Activated CD4-positive, alpha-beta T cell treated with anti-CD3 and anti-CD28 coated beads for 48 hours (primary cell): ENCODE measurements at regions not wholly inside any gene's neighbourhood (a gene's known extent, or its start where the extent isn't known, plus 50 kb on each side); places are given as distances from the start of the nearest gene placed in this dataset.
A peak's percentile ranks its signal among the peaks of the same experiment; 100 is the strongest.
"Not testable (repeated sequence)": the region's sequence is repeated elsewhere in the genome, so short reads cannot be mapped to it uniquely, and the experiment has no call there.

ENCODE experiments used
- DNase-seq: peaks from one replicate; pipeline ENCODE4 v3.0.0-alpha.2; 2020

DNA sequence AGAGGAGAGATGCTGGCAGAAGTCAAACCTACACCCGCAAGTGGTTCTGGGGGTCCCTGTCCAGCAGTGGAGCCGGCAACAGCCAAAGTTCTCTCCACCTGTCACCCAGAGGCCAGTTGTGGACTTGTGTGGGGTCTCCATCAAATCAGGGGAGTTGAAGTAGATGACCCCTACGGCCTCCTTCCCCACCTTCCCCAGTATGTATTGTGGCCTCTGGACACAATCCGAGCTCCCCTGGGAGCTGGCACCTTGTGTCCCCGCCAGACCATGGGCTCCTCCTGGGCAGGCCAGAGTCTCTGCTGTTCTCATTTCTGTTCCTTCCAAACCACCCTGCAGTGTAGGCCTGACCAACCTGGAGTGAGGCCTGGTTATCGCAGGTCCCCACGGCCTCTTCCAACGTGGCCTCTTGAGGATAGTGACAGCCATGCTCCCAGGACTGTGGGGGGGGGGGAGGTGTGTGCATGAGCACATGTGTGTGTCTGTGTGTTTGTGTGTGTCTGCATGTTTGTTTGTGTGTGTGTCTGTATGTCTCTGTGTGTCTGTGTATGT lies 246.4 kb downstream of the MATN1 start:
- DNase-seq, result no peak

GRCh38 chr1:30476476-30476875 lies 246.9 kb downstream of the MATN1 start:
- no peak for DNase-seq

GRCh38 chr1:30475966-30476365 lies 247.4 kb downstream of the MATN1 start:
- DNase-seq, result no peak

GRCh38 chr1:30475201-30475600 lies 248.2 kb downstream of the MATN1 start:
- DNase-seq, result no peak

- no peak for DNase-seq
Measured at GRCh38 chr1:30474818-30475200, 248.6 kb downstream of the MATN1 start.

- DNase-seq, result no peak
Measured at GRCh38 chr1:30473922-30474817, 249.2 kb downstream of the MATN1 start.

DNA sequence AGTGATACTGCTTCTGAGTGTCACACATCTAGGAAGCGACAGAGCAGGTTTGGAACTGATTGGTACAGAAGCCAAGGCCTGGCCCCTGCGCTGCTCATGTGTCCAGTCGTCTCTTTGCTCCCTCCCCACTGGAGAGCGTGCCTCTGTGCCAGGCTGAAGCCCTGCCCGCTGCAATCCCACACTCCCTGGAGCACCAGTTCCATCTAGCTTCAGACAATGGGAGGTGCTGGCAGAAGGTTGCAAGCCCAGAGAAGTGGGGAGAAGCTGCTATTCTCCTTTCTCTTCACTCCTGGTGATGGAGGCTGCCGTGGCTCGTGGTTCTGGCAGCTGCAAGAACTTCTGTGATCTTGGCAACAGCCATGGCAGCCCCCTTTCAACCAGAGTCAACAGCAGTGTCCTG lies 250.9 kb downstream of the MATN1 start:
- no peak for DNase-seq

DNA sequence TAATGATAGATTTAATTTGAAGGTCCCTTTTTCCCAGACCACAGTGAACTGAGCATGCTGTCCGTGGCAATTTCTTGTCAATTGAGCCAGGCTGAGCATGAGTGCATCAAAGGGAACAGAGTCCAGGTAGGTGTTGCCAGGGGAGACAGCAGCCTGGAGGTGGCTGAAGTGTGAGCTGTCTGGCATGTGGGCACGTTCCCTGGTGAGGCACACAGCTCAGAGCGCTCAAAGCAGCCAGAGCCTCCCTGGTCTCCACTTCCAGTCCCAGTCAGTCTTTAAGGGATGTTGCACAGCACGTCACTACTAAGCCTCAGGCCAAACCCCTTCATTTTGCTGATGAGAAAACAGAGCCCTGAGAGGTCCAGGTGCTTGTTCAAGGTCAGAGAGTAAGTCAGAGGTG lies 251.4 kb downstream of the MATN1 start:
- DNase-seq, result no peak

- peak; percentile 5 for DNase-seq
Measured at GRCh38 chr1:30471307-30471706, 252.1 kb downstream of the MATN1 start.

GRCh38 chr1:30469426-30469825 lies 254.0 kb downstream of the MATN1 start:
- DNase-seq, result no peak

GRCh38 chr1:30467101-30467500 lies 256.3 kb downstream of the MATN1 start:
- no peak for DNase-seq

GRCh38 chr1:30466610-30467009 lies 256.8 kb downstream of the MATN1 start:
- no peak for DNase-seq

DNA sequence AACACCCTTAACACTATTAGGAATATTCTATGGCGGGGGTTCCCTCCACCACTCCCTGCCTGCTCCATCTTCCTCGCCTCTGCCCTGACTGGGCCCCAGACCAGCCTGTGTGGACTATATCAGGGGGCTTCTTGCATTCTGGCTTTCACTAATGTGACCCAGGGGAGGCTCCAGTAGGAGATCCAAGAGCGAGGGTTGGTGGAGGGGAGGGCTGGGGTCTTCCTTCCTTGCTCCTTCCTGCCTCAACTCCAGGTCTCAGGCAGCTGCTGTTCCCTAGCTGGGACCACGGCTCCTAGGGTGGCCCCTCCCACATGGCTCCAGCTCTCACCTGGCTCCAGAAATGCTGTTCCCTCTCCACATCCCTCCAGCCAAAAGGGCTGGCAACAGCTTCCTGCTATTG lies 257.4 kb downstream of the MATN1 start:
- no peak for DNase-seq

GRCh38 chr1:30465096-30465495 lies 258.3 kb downstream of the MATN1 start:
- no peak for DNase-seq

DNA sequence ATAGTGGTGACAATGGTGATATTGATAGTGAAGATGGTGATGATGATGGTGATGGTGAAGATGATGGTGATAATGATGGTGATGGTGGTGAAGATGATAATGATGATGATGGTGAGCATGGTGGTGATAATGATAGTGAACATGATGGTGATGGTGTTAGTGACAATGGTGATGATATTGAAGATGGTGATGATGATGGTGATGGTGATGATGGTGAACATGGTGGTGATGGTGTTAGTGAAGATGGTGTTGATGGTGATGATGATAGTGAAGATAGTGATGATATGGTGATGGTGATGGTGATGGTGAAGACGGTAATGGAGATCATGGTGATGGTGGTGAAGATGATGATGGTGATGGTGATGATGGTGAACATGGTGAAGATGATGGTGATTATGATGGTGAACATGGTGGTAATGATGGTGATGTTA lies 259.2 kb downstream of the MATN1 start:
- no peak for DNase-seq

GRCh38 chr1:30462826-30463425 lies 260.5 kb downstream of the MATN1 start:
- no peak for DNase-seq

GRCh38 chr1:30462166-30462565 lies 261.2 kb downstream of the MATN1 start:
- DNase-seq, result no peak

DNA sequence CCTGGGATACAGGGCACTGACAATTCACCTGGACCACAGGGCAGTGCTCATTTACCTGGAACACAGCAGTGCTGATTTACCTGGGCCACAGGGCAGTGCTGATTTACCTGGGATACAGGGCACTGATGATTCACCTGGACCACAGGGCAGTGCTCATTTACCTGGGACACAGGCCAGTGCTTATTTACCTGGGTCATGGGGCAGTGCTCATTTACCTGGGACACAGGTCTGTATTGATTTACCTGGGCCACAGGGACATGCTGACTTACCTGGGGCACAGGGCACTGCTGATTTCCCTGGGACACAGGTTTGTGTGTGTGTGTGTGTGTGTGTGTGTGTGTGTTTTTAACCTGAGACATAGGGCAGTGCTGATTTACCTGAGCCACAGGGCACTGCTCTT lies 261.7 kb downstream of the MATN1 start:
- DNase-seq, result no peak

GRCh38 chr1:30460661-30461060 lies 262.7 kb downstream of the MATN1 start:
- no peak for DNase-seq

DNA sequence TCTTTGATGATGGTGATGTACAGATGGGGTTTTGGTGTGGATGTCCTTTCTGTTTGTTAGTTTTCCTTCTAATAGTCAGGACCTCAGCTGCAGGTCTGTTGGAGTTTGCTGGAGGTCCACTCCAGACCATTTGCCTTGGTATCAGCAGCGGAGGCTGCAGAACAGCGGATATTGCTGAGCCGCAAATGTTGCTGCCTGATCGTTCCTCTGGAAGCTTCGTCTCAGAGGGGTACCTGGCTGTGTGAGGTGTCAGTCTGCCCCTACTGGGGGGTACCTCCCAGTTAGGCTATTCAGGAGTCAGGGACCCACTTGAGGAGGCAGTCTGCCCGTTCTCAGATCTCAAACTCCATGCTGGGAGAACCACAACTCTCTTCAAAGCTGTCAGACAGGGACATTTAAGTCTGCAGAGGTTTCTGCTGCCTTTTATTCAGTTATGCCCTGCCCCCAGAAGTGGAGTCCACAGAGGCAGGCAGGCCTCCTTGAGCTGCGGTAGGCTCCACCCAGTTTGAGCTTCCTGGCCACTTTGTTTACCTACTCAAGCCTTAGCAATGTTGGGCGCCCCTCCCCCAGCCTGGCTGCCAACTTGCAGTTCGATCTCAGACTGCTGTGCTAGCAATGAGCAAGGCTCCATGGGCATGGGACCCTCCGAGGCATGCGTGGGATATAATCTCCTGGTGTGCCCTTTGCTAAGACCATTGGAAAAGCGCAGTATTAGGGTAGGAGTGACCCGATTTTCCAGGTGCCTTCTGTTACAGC lies 264.5 kb downstream of the MATN1 start:
- DNase-seq, result not testable (repeated sequence)

- no peak for DNase-seq
Measured at GRCh38 chr1:30452925-30453324, 270.5 kb downstream of the MATN1 start.

DNA sequence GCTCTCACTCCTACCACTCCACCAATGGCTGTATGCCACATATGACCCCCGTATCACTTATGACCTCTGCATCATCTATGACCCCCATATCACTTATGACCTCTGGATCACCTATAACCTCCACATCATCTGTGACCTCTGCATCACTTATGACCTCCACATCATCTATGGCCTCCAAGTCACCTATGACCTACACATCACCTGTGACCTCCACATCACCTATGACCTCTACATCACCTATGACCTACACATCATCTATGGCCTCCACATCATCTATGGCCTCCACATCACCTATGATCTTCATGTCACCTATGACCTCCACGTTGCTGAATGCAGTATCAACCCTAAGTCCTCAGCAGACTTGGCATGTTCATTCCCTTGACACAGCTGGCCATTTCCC lies 271.2 kb downstream of the MATN1 start:
- no peak for DNase-seq

DNA sequence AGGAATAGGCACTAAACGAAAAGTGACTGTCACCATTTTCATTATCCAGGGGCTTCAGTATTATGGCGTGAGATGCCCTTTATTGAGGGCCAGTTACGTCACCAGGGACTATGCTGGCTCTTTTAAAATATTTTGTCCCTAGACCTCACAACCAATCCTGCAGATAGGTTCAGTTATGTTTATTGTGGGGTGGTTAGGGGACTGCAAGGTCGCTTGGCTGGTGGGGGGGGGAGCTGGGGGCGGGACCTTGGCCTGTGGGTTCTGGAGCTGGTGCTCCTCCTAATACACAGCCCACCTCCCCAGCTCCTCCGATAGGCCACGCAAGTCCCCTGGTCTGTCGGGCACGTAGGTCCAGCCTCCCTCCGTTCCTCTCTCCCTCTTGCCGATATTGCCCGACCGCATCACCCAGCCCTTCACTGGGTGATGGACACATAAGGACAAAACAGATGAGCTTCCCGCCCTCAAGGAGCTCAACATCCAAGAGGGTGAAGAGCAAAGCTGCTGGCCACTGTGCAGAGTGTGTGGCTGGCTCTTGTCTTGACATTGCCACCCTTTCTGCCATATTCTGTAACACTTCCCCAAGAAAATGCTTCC lies 271.8 kb downstream of the MATN1 start:
- DNase-seq, result no peak
